GM21717 (cell line): ENCODE measurements at regions not wholly inside any gene's neighbourhood (a gene's known extent, or its start where the extent isn't known, plus 50 kb on each side); places are given as distances from the start of the nearest gene placed in this dataset.
"Not testable (repeated sequence)": the region's sequence is repeated elsewhere in the genome, so short reads cannot be mapped to it uniquely, and the experiment has no call there.

Experiments used
- ATAC-seq: cut with Tn5 transposase; IDR thresholded peaks from one replicate; pipeline ENCODE4 v1.9.1; 2021; ENCODE audit warnings: mild to moderate bottlenecking, moderate library complexity; ENCODE audit not compliant: unreplicated experiment

DNA sequence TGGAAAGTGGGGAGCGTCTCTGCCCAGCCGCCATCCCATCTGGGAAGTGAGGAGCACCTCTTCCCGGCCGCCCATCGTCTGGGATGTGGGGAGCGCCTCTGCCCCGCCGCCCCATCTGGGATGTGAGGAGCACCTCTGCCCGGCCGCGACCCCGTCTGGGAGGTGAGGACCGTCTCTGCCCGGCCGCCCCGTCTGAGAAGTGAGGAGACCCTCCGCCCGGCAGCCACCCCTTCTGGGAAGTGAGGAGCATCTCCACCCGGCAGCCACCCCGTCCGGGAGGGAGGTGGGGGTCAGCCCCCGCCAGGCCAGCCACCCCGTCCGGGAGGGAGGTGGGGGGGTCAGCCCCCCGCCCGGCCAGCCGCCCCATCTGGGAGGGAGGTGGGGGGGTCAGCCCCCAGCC, 190.0 kb upstream of the MGAT5 start:
- not testable (repeated sequence) for ATAC-seq

DNA sequence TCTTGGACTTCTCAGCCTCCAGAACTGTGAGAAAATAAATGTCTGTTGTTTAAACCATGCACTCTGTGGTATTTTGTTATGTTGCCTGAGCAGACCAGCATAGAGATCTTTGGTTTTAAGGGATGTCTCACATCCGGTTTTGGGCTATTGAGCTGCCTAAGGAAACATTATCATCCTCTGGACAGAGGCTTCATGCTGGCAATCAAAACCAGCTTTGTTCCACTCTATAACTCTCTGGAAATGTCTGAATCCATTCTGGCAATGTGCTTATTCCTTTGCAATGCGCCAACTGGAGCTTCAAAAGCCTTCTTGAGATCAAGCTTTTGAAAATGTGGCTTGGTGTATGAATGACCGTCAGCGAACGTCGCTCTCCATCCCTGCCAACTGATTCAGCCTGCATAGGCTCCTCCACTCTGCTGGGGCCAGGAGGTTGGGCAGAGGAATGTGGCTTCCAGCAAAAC, 183.6 kb upstream of the MGAT5 start:
- no peak for ATAC-seq

DNA sequence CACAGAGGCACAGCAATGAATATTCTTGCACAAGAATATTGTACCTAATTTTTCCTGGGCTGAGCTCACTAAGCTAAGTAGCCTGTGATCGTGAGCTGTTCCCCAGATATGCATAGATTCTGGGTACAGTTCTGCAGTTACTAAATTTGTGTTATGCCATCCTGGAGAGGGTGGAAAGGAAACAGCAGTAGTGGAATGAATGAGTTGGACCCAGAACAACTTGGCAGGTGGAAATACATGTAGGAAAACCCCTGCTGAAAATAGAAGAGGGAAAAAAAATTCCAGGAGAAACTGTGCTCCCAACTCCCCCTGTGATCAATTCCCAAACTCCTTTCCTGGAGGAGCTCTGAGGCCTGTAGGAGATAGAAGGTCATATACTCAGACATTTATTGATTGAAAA, 181.5 kb upstream of the MGAT5 start:
- ATAC-seq = no peak

DNA sequence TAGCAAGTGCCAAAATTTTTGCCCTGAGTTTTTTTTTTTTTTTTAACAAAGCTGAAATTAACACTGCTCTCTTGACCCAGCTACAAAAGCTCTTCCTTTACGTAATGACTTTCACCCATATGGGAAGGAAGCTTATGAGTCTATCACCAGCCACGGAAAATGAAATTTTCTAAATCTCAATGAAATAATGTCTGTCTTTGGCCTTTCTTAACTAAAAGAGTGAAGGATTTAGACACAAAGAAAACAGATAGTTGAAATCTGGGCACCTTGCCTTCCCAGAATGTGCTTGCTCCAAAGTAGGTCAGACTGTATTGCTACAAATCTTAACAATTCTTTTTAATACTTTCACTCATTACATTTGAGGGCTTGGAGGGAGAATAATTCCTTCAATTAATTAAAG, 180.8 kb upstream of the MGAT5 start:
- no peak for ATAC-seq

DNA sequence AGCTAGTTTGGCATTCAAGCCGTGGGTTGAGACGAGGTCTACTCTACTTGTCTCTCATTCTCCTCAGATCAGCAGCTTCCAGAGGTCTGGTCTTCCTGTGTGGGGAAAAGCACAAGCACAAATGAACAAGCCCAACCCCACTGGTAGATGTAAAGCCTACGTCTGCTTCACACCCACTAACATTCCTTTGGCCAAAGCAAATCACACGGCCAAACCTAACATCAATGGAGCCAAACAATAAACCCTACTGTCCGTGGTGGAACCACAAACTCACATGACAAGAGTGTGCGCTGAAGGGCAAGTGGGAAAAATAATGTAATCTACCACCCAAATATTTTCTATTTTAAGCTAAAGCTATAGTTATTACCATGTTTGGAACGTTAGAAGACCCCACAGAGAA, 179.3 kb upstream of the MGAT5 start:
- no peak for ATAC-seq

DNA sequence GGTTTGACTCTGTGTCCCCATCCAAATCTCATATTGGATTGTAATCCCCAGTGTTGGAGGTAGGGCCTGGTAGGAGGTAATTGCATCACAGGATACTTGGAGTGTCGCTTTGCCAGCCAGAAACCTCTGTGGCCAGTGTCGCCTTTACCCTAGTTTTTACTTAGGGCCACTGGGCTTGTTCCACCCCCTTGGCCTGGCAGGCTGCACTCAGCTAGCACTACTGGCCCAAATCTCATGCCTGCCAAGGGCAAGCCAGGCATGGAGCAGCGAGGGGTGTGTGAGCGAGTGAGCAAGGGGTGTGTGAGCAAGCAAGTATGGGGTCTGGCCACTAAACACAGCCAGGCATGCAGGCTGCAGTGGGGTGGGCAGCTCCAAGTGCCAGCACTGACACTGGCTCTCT, 178.7 kb upstream of the MGAT5 start:
- ATAC-seq = no peak

DNA sequence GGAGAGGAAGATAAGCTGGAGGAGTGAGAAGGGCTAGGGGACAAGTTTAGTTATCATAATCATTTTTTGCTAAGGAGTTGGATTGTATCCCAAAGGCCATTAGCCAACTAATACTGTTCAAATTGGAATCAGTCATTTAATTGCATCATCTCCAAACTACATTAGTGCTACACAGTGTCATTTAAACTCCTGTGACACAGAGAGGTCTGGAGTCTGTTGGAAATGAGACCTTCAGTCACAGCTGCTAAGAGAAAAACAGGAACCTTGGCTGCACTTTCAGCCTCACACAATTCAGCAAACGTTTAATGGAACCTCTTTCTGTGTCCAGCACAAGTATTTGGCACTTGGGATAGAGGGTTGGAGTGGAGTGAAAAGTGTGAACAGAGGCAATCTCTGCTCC, 175.5 kb upstream of the MGAT5 start:
- no peak for ATAC-seq

DNA sequence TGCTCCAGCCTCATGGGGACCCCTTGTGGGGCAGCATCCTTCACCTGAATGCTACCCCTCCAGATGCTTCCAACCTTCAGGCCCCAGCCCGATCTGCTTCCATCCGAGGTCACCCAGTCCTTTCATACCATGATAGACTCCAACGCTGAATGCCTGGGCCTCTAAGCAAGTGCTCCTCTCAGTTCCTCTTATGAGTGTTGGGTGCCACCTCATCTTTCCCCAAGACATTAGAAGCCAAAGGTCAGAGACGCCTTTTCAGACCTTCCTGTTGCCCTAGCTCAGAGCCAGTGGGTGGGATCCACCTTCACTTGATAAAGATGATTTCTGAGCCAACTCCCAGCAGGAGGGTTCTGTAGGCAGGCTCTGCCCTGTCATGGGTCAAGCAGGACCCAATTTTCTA, 174.5 kb upstream of the MGAT5 start:
- peak; percentile 93 for ATAC-seq

DNA sequence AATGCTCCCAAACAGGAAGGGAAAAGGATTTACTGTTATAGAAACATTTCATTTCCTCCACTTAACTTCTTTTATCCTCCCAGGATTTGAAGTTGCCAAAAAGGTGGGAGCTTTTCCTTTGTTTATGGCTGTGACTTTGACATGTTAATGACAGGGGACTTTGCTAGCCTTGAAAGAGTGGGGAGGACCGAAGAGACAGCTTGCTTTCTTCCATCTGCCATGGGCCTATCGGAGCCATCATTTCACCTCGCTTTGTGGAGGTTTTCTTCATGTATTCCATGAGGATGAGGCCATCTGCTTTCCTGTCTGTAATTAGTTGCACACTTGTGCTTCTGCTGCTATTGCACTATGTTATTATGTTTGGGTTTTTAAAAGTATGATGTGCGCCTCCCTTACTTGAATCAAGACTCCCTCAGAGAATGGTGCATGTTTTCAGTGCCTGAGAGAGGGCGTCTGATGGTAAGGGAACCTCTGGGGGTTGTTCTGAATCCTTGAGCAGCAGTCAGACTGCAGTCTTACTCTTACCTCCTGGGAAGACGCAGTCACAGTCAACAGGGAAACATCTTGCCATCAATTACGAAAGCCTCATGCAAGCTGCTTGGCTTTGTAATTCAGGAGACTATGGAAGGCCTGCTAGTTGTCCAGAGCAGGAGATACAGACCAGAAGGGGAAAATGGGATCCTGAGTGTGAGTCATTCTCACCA, 173.3 kb upstream of the MGAT5 start:
- ATAC-seq = no peak

DNA sequence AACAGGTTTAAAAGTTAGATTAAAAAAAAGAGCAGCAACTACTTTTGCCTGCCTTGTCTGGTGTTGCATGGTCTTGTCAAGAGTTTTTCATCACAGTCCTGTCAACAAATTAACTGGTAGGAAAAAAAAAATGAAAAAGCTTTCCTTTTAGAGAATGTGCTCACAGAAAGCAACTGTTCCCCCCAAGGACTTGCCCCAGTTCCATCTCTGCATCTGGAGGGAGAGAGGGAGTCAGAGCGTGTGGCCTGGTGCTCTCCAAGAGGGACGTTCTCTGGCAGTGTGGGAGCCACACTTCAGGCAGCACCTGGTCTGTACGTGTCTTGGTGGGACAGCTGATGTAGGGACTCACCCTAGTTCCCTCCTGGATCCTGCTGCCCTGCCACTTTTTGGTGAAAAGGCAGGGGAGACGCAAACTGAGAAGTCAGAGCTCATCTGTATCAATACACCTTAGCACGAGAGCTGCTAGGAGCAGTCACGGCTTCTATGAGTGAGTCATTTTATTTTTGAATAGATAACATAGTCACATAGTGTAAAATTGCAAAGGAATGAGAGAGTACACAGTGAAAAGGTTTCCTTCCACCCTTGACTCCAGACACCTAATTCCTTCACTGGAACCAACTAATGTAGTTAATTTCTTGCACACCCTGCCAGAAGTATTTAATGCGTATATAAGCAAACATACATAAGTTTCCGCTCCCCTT, 172.5 kb upstream of the MGAT5 start:
- no peak for ATAC-seq

DNA sequence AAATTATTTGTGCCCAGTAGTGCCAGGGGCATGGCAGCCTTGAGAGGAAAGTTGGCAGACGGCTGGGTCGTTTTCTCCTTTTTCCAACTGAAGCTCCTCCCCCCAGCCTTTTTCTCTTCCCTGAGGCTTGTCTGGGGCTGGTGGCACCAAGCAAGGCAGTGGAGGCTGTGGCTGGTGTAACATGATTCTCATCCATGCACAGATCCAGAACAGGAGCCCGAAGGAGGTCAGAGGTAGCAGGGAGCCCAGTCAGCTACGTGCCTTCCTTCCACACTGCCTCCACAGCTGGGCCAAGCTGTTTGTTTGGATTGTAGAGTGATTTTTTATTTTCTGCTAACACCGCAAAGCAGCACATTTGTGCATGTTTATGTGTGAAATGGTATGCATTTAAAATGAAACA, 170.3 kb upstream of the MGAT5 start:
- ATAC-seq = no peak

DNA sequence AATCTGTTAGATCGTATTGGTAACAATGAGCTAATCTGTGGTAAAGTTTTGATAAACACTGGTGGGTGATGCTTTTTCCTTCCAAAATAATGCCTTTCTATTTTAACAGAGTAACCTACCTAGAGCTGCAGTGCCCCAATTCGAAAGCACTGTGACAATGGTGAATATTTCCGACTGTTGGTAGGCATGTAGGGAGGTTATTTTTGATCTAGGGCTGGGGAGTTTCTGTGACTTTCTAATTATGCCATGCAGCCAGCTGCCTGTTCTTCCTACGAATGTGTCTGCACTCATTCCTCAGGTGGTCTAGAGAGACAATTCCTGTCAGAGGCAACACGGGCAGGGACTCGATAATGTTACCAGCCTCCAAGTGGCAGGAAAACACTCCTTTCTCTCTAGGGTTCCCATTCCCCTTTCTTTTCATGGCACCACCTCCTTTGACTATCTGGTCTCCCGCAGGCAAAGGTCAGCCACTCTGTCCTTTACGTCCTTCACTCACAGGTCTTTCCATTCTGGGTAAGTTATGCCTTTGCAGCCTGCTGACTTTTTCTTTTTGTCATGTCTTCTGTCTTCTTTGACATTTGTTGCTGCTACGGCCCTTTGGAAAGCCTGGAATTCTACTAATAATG, 167.2 kb upstream of the MGAT5 start:
- no peak for ATAC-seq

DNA sequence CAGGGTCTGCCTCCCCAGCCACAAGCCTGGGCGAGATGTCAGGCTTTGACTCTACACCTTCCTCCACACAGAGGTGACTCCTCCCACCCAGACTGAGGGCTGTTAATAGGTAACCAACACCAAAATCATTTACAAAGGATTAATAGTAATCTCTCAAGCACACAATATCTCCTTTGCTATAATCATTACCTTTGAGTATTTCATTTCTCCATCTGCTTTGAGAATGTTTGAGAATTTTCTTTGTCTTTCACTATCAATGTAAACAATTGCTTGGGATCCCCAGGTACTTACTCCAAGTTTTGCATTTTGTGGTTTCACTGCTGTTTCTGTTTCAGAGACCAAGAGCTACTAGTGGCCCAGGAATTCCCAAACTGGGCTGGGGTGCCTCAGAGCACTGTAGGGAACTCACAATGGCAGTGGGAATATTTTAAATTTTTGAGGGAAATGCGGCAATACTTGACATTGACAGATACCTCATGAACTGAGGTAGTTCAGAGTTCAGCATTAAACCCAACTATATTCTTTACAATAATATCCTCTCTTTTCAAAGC, 166.4 kb upstream of the MGAT5 start:
- no peak for ATAC-seq

DNA sequence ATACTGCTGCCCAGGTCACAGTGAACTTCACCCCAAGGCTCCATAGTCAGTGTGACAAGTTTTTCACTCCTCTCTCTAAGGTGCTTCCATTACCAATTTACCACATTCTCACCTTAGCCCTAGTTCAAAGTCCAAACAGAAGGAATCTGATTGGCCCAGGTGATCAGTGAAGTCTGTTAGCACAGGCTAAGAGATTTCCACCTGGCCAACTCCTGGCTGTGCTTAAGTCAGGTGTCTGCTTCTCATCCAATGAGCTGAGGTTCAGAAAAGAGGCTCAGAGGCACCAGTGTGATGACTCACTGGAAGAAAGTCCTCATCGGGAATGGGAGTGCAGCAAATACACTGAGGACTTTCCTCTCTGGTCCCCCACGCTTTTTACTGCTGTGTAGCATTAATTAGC, 164.4 kb upstream of the MGAT5 start:
- ATAC-seq = no peak

DNA sequence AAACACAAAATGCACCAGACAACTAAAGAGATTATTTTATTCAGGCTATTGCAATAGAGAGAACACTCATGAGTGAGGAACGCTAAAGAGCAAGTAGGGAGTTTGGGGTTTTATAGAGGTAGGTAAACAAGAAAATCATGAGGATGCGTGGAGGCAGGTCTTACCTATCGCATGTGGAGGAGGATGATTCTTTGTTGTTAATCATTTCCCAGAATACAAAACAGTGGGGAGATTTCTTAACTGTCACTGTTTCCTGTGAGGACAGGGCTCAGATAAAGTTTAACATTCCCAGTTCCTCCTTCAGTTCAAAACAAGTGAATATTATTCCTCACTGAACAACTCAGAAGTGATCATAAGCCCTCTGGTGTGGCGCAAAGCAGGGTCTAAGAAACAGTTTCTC, 156.1 kb upstream of the MGAT5 start:
- no peak for ATAC-seq

DNA sequence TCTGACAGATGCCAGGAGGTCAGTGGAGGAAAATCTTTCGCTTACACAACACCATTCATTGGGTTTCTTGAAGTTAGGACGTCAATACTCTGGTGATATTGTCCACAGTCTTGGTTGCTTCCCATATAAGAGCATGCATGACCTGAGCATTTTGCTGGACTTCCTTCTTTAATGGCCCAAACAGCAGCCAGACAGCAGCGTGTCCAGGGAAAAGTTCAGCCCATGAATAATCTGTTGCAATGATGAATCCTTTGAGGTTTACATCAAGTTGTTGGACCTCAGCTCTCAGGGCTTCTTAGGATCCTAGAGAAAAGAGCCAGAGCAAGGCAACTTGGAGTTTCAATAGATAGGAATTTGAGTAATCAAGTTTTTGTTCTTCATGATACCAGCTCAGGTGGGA, 155.6 kb upstream of the MGAT5 start:
- ATAC-seq = no peak

DNA sequence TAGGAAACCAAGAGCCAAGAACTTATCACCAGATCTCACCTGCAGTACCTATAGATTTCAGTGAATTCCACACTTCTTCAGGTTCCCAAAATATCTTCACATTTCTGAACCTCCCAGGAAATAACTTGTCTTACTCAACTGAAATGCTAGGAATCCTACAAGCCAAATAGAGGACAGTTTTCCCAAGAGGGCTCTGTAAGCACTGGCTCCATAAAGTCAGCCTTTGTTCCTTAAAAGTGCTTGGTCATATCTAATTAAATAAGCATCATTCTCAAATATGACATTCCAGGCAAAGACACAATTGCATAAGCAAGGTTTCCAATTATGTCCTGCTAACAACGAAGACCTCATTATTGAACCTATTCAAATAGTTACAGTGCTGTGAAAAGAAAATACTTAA, 154.6 kb upstream of the MGAT5 start:
- ATAC-seq = no peak

DNA sequence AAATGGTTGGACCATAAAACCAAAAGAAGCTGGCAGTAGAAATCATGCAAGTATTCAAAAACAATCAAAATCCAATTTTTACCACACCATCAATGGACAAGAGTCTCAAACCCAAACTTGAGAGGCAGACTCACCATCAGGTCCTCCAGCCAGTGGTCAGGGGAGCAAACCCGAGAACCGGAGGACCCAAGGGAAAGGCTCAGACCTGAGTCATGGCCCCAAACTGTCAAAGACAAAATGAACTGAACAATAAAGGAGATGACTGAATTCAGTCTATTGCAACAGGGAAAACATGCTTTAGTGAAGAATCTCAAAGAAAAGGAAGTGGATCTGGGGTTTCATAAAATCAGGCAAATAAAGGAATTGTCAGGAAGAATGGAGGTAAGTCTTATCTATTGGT, 150.7 kb upstream of the MGAT5 start:
- no peak for ATAC-seq

DNA sequence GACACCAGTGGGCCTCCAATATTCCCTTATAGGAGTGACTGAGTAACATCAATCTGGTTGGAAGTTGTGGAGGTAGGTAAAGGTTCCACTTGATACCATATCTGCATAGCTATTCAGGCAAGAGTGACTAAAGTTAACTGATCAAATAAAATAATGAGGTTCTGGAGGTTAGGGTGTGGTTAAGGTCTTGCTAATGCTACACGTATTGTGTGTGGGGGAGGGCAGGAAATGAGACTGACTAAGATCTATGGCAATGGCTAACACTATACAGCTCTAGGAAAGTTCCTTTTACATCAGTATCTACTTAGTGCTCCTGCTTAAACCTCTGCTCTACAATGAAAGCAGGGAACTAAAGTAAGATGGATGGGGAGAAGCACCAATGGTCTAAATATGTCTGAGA, 149.1 kb upstream of the MGAT5 start:
- no peak for ATAC-seq

DNA sequence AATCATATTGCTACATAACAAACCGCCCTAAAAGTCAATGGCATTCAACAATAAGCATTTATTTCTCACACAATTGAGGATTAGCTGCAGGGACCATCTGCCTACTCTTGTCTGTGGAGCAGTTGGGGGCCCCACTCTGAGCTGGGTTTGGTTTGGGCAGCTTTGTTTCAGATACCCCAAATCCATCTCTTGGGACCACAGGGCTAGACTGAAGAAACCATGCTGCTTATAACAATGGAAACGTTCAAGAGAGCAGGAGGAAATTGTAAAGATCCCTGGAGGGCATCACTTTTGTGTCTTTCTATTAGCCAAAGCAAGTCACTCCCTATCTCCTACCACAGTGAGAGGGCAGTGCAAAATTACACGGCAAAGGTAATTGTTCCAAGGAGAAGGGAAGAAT, 146.5 kb upstream of the MGAT5 start:
- no peak for ATAC-seq

DNA sequence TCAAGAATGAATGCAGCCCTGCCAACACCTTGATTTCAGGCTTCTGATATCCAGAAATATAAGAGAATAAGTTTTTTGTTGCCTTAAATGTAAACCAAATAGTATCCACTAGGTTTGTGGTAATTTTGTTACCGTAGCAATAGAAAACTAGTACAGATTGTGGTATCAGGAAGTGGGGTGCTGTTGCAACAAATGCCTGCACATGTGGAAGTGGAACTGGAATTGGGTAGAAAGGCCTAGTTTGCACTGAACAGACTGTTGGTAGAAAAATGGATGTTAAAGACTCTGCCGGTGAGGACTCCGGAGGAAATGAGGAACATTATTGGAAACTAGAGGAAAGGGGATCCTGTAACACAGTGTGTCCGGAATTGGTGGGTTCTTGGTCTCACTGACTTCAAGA, 145.8 kb upstream of the MGAT5 start:
- ATAC-seq = no peak

DNA sequence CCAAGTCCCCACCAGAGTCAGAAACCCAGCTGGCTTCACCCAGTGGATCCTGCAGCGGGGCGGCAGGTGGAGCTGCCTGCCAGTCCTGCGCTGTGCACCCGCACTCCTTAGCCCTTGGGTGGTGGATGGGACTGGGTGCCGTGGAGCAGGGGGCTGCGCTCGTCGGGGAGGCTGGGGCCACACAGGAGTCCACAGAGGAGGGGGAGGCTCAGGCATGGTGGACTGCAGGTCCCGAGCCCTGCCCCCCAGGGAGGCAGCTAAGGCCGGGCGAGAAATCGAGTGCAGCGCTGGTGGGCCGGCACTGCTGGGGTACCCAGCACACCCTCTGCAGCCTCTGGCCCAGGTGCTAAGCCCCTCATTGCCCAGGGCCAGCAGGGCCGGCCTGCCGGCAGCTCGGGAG, 144.6 kb upstream of the MGAT5 start:
- ATAC-seq = no peak
